Peyer's patch (tissue), 4 donors: ENCODE measurements at regions not wholly inside any gene's neighbourhood (a gene's known extent, or its start where the extent isn't known, plus 50 kb on each side); places are given as distances from the start of the nearest gene placed in this dataset.

Experiments used
- POLR2A ChIP-seq, 2 donors: fragments of 450-650 bp; IDR thresholded peaks; one replicate each; pipeline ENCODE4 v1.5.1; 2017; ENCODE audit warnings: antibody characterized with exemption in 2 of 2, mild to moderate bottlenecking in 2 of 2, moderate library complexity in 2 of 2
- TF ChIP-seq, protein P1 (sequence below), 6 experiments: fragments of 450-650 bp in 4 of 6; fragments of 200-600 bp in 2 of 6; sonication (generic) in 1 of 6; IDR thresholded peaks; one replicate each; pipeline ENCODE4 v1.5.1; 2017 to 2019; ENCODE audit warnings: antibody characterized with exemption in 6 of 6, mild to moderate bottlenecking in 3 of 6, moderate library complexity in 1 of 6

DNA sequence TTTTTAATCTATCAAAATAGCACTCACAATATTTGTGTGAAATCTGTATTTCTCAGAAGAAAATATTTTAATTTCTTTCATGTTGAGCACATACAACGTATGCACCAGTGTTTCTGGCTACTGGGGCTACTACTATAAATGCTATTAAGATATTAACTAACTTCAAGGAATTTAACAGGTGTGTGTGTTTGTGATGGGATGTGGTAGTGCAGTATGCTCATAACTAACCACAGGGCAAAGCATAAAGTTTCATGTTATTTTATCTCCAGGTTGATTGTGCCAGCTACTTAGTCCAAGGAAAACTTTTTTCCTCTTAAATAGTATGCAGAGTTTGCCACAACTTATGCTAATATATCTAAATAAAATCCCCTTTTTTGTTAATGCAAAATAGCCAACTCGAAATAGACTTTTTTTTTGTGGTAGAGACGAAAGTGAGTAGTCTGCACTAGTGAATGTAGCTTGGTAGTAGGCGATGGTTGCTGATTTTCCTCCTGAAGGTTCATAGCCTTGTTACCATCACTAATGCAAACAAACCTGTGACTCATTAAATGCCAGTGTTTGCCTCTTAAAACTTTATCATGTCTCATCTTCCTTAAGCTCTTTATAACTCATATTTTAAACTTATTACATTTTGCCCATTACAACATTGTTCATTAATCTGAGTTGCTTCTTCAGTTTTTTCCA is 565.5 kb upstream of the ANO3 start:
- TF ChIP-seq, protein P1, sequence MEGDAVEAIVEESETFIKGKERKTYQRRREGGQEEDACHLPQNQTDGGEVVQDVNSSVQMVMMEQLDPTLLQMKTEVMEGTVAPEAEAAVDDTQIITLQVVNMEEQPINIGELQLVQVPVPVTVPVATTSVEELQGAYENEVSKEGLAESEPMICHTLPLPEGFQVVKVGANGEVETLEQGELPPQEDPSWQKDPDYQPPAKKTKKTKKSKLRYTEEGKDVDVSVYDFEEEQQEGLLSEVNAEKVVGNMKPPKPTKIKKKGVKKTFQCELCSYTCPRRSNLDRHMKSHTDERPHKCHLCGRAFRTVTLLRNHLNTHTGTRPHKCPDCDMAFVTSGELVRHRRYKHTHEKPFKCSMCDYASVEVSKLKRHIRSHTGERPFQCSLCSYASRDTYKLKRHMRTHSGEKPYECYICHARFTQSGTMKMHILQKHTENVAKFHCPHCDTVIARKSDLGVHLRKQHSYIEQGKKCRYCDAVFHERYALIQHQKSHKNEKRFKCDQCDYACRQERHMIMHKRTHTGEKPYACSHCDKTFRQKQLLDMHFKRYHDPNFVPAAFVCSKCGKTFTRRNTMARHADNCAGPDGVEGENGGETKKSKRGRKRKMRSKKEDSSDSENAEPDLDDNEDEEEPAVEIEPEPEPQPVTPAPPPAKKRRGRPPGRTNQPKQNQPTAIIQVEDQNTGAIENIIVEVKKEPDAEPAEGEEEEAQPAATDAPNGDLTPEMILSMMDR (IDR thresholded peaks at IDR 0.05), result no peak
- no peak for TF ChIP-seq POLR2A (IDR thresholded peaks at IDR 0.05)
